Mammary epithelial cell (primary cell): ENCODE measurements at regions not wholly inside any gene's neighbourhood (a gene's known extent, or its start where the extent isn't known, plus 50 kb on each side); places are given as distances from the start of the nearest gene placed in this dataset.

Experiments used
- CTCF ChIP-seq, 2 donors: IDR thresholded peaks in 1 of 2; conservative IDR thresholded peaks in 1 of 2; 2 replicates each; pipeline ENCODE4 v1.5.1; 2011 to 2012; ENCODE audit warnings: inconsistent platforms in 2 of 2, low read length in 2 of 2, mild to moderate bottlenecking in 2 of 2, control low read depth in 1 of 2, low read depth in 1 of 2; ENCODE audit not compliant: insufficient read depth in 1 of 2; ENCODE audit errors: extremely low read depth in 1 of 2
- EZH2 ChIP-seq: IDR thresholded peaks from 2 replicates; pipeline ENCODE4 v1.6.1; 2012; ENCODE audit warnings: low read length, inconsistent platforms, borderline replicate concordance

- no peak for TF ChIP-seq CTCF (conservative IDR thresholded peaks at IDR 0.05 in 1 of 2, IDR thresholded peaks at IDR 0.05 in 1 of 2; ENCODE audit: extremely low read depth in 1 of 2, insufficient read depth in 1 of 2, low read depth in 1 of 2, low read length in 2 of 2)
- TF ChIP-seq EZH2: no peak
These were observed 264.0 kb upstream of the VRK2 start for GRCh38 chr2:57782587-57782986.
